Upper lobe of right lung (tissue), 1 donor: ENCODE measurements at regions not wholly inside any gene's neighbourhood (a gene's known extent, or its start where the extent isn't known, plus 50 kb on each side); places are given as distances from the start of the nearest gene placed in this dataset.

ENCODE experiments used
- ATAC-seq: fragments of 200-7000 bp; cut with Tn5 transposase; one replicate; pipeline ENCODE4 v1.9.1; 2020; ENCODE audit warnings: mild to moderate bottlenecking, moderate library complexity
- DNase-seq: peaks from one replicate; pipeline ENCODE4 v3.0.0-alpha.2; 2020
- H3K27ac ChIP-seq: fragments of 200-600 bp; one replicate; pipeline ENCODE4 v1.8.0; 2022
- H3K27me3 ChIP-seq: fragments of 200-600 bp; one replicate; pipeline ENCODE4 v1.8.0; 2022; ENCODE audit warnings: mild to moderate bottlenecking
- H3K36me3 ChIP-seq: fragments of 200-600 bp; one replicate; pipeline ENCODE4 v1.8.0; 2022
- H3K4me1 ChIP-seq: fragments of 200-600 bp; one replicate; pipeline ENCODE4 v1.8.0; 2022
- H3K4me3 ChIP-seq: fragments of 200-600 bp; one replicate; pipeline ENCODE4 v1.8.0; 2022; ENCODE audit warnings: mild to moderate bottlenecking
- H3K9me3 ChIP-seq: fragments of 200-600 bp; one replicate; pipeline ENCODE4 v1.8.0; 2022
- CTCF ChIP-seq: fragments of 200-600 bp; IDR thresholded peaks from one replicate; pipeline ENCODE4 v1.8.0; 2022; ENCODE audit warnings: antibody characterized with exemption
- intact Hi-C: fragments of 100-400 bp; cut with DNase I; formaldehyde crosslinking; loops from one replicate; pipeline ENCODE4 v1.11.0; 2022
- donor health status: DM: no; HTN: yes; CAD: no; lungs with severe emphysema.

GRCh38 chr5:36751886-36752285 lies 124.7 kb upstream of the NIPBL start:
- no peak overlapping the region for H3K27ac ChIP-seq
- no peaks in the 10 kb centered on the region for H3K4me1 ChIP-seq
- no peaks in the 10 kb centered on the region for H3K9me3 ChIP-seq
- intact Hi-C loops, result no loop called here
- ATAC-seq, result no peak
- TF ChIP-seq CTCF, result no peak
- DNase-seq, result no peak
- no peak overlapping the region for H3K4me3 ChIP-seq
- H3K36me3 ChIP-seq, result no peaks in the 10 kb centered on the region
- H3K27me3 ChIP-seq, result no peaks in the 10 kb centered on the region

GRCh38 chr5:36755342-36755741 lies 121.2 kb upstream of the NIPBL start:
- H3K4me1 ChIP-seq, result no peaks in the 10 kb centered on the region
- no peaks in the 10 kb centered on the region for H3K9me3 ChIP-seq
- ATAC-seq, result no peak
- H3K4me3 ChIP-seq, result no peak overlapping the region
- intact Hi-C loops, result no loop called here
- no peaks in the 10 kb centered on the region for H3K36me3 ChIP-seq
- no peak for TF ChIP-seq CTCF
- no peaks in the 10 kb centered on the region for H3K27me3 ChIP-seq
- no peak overlapping the region for H3K27ac ChIP-seq
- no peak for DNase-seq

- DNase-seq (no peak), ATAC-seq (no peak)
- Histone ChIP-seq H3K4me3 (no peak overlapping the region), H3K4me1 (no peaks in the 10 kb centered on the region), H3K9me3 (no peaks in the 10 kb centered on the region), H3K27me3 (no peaks in the 10 kb centered on the region), H3K36me3 (no peaks in the 10 kb centered on the region), H3K27ac (no peak overlapping the region)
- intact Hi-C loops, result no loop called here
- TF ChIP-seq CTCF, result no peak
These were observed 120.6 kb upstream of the NIPBL start for GRCh38 chr5:36755920-36756488.

GRCh38 chr5:36756848-36757247 lies 119.7 kb upstream of the NIPBL start:
- no peaks in the 10 kb centered on the region for H3K4me1 ChIP-seq
- ATAC-seq (no peak), DNase-seq (no peak)
- no peaks in the 10 kb centered on the region for H3K27me3 ChIP-seq
- H3K9me3 ChIP-seq, result no peaks in the 10 kb centered on the region
- H3K36me3 ChIP-seq, result no peaks in the 10 kb centered on the region
- H3K4me3 ChIP-seq, result no peak overlapping the region
- H3K27ac ChIP-seq, result no peak overlapping the region
- TF ChIP-seq CTCF, result no peak
- intact Hi-C loops, result no loop called here

- H3K4me3 ChIP-seq, result no peak overlapping the region
- H3K9me3 ChIP-seq, result no peaks in the 10 kb centered on the region
- DNase-seq, result no peak
- H3K27ac ChIP-seq, result no peak overlapping the region
- H3K4me1 ChIP-seq, result no peaks in the 10 kb centered on the region
- no peaks in the 10 kb centered on the region for H3K27me3 ChIP-seq
- no peaks in the 10 kb centered on the region for H3K36me3 ChIP-seq
- intact Hi-C loops, result no loop called here
- ATAC-seq, result no peak
- TF ChIP-seq CTCF, result no peak
These were observed 117.5 kb upstream of the NIPBL start for GRCh38 chr5:36759117-36759516.

- no peak for DNase-seq
- no peaks in the 10 kb centered on the region for H3K9me3 ChIP-seq
- ATAC-seq, result peak; percentile 94
- H3K4me3 ChIP-seq, result no peak overlapping the region
- intact Hi-C loops, result no loop called here
- no peak overlapping the region for H3K27ac ChIP-seq
- H3K36me3 ChIP-seq, result no peaks in the 10 kb centered on the region
- no peak for TF ChIP-seq CTCF
- H3K27me3 ChIP-seq, result no peaks in the 10 kb centered on the region
- no peaks in the 10 kb centered on the region for H3K4me1 ChIP-seq
These were observed 113.1 kb upstream of the NIPBL start for GRCh38 chr5:36763454-36763853.
